Endothelial cell of umbilical vein (primary cell): ENCODE measurements at regions not wholly inside any gene's neighbourhood (a gene's known extent, or its start where the extent isn't known, plus 50 kb on each side); places are given as distances from the start of the nearest gene placed in this dataset.

Experiments used
- POLR2A ChIP-seq: IDR thresholded peaks from 2 replicates; pipeline ENCODE4 v1.6.1; 2012; ENCODE audit warnings: low read depth, mild to moderate bottlenecking, control low read depth, low read length
- TF ChIP-seq, protein P1 (sequence below), 2 donors: IDR thresholded peaks; 1 replicate in 1 of 2; 2 replicates in 1 of 2; pipeline ENCODE4 v1.5.1; 2011; ENCODE audit warnings: low read length in 2 of 2, mild to moderate bottlenecking in 2 of 2, moderate library complexity in 2 of 2, control low read depth in 1 of 2, inconsistent platforms in 1 of 2, low read depth in 1 of 2; ENCODE audit not compliant: insufficient read depth in 1 of 2; ENCODE audit errors: extremely low read depth in 1 of 2
- TF ChIP-seq, protein P2 (sequence below): IDR thresholded peaks from 2 replicates; pipeline ENCODE4 v1.6.1; 2011; ENCODE audit not compliant: insufficient read depth, insufficient read length

DNA sequence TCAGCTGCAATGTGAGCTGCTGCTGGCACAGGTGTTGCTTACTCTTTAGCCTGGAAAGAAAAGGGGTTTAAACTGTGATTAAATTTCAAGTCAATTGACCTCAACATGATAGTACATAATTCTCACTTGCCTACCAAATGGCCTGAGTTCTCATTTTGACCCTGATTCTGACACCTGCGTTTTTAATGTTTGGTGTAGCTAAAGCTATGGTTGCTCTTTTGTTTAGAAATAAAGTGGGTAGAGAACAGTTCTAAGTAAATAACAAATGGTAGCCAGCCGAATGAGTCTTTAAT, 100.8 kb upstream of the SOX2 start:
- TF ChIP-seq, protein P1, sequence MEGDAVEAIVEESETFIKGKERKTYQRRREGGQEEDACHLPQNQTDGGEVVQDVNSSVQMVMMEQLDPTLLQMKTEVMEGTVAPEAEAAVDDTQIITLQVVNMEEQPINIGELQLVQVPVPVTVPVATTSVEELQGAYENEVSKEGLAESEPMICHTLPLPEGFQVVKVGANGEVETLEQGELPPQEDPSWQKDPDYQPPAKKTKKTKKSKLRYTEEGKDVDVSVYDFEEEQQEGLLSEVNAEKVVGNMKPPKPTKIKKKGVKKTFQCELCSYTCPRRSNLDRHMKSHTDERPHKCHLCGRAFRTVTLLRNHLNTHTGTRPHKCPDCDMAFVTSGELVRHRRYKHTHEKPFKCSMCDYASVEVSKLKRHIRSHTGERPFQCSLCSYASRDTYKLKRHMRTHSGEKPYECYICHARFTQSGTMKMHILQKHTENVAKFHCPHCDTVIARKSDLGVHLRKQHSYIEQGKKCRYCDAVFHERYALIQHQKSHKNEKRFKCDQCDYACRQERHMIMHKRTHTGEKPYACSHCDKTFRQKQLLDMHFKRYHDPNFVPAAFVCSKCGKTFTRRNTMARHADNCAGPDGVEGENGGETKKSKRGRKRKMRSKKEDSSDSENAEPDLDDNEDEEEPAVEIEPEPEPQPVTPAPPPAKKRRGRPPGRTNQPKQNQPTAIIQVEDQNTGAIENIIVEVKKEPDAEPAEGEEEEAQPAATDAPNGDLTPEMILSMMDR (IDR thresholded peaks at IDR 0.05; ENCODE audit: extremely low read depth in 1 of 2, insufficient read depth in 1 of 2, low read depth in 1 of 2, low read length in 2 of 2): no peak
- TF ChIP-seq, protein P2, sequence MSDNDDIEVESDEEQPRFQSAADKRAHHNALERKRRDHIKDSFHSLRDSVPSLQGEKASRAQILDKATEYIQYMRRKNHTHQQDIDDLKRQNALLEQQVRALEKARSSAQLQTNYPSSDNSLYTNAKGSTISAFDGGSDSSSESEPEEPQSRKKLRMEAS: no peak
- no peak for TF ChIP-seq POLR2A
